ENCODE measurements at regions not wholly inside any gene's neighbourhood (a gene's known extent, or its start where the extent isn't known, plus 50 kb on each side); places are given as distances from the start of the nearest gene placed in this dataset.

GRCh38 chr2:58916063-58916462, 674.9 kb upstream of the FANCL start:
- no peak for TF ChIP-seq ZNF274 (IDR thresholded peaks at IDR 0.05; ENCODE audit: low read depth, low read length)
- TF ChIP-seq YY1 (IDR thresholded peaks at IDR 0.05; ENCODE audit: insufficient read depth, insufficient read length), result no peak
- TF ChIP-seq SUZ12 (IDR thresholded peaks at IDR 0.05; ENCODE audit: extremely low read depth, insufficient read depth, insufficient read length), result no peak
